Progenitor cell of endocrine pancreas (in vitro differentiated cells): ENCODE measurements at regions not wholly inside any gene's neighbourhood (a gene's known extent, or its start where the extent isn't known, plus 50 kb on each side); places are given as distances from the start of the nearest gene placed in this dataset.

ENCODE experiments used
- DNase-seq: peaks from one replicate; pipeline ENCODE4 v3.0.0; 2021; ENCODE audit warnings: low spot score; ENCODE audit not compliant: unreplicated experiment
- H3K27ac Mint-ChIP-seq: 2 replicates; pipeline ENCODE4 v1.8.0; 2021; ENCODE audit warnings: mild to moderate bottlenecking, moderate library complexity, mixed read lengths
- H3K27me3 Mint-ChIP-seq: 2 replicates; pipeline ENCODE4 v1.8.0; 2021; ENCODE audit warnings: mixed read lengths
- H3K36me3 Mint-ChIP-seq: 2 replicates; pipeline ENCODE4 v1.8.0; 2022; ENCODE audit warnings: mixed read lengths; ENCODE audit not compliant: insufficient read depth
- H3K4me1 Mint-ChIP-seq: 2 replicates; pipeline ENCODE4 v1.8.0; 2021; ENCODE audit warnings: low read depth, mixed read lengths
- H3K4me3 Mint-ChIP-seq: 2 replicates; pipeline ENCODE4 v1.8.0; 2021; ENCODE audit warnings: low read depth, mild to moderate bottlenecking, moderate library complexity, mixed read lengths
- H3K9me3 Mint-ChIP-seq: 2 replicates; pipeline ENCODE4 v1.8.0; 2021; ENCODE audit warnings: low read depth, mixed read lengths
- TF ChIP-seq, protein P1 (sequence below): fragments of 200-600 bp; sonication (generic); IDR thresholded peaks from one replicate; pipeline ENCODE4 v1.5.0; 2021; ENCODE audit warnings: antibody characterized with exemption, mild to moderate bottlenecking; ENCODE audit not compliant: unreplicated experiment

DNA sequence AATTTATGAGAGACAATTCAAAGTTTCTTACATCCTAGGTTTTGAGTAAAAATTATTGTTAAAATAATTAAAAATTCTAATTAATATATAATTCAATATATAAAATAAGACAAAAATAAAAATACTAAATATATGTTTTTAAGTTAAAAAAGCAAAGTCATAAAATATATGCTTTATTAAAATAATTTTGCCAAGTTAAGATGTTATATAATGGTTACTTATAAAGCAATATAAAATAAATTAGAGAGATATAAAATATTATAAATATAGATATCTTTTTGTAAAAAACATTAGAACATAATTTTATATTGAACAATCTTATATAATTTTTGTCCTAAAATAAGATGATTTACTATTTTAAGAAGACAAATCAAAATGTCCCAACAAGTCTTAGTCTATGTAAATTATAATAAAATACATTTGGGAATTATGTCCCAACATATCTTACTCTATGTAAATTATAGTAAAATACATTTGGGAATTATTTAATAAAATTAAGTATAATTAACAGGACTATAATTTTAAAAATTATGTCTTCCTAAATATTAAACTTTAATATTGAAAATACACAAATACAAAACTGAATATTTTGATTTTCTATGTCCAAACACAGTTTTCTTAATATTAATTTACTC is 67.7 kb upstream of the TOP3B start:
- H3K4me3 Mint-ChIP-seq = no peak overlapping the region
- H3K4me1 Mint-ChIP-seq = peaks cover 5% of the 10 kb centered on the region
- TF ChIP-seq, protein P1, sequence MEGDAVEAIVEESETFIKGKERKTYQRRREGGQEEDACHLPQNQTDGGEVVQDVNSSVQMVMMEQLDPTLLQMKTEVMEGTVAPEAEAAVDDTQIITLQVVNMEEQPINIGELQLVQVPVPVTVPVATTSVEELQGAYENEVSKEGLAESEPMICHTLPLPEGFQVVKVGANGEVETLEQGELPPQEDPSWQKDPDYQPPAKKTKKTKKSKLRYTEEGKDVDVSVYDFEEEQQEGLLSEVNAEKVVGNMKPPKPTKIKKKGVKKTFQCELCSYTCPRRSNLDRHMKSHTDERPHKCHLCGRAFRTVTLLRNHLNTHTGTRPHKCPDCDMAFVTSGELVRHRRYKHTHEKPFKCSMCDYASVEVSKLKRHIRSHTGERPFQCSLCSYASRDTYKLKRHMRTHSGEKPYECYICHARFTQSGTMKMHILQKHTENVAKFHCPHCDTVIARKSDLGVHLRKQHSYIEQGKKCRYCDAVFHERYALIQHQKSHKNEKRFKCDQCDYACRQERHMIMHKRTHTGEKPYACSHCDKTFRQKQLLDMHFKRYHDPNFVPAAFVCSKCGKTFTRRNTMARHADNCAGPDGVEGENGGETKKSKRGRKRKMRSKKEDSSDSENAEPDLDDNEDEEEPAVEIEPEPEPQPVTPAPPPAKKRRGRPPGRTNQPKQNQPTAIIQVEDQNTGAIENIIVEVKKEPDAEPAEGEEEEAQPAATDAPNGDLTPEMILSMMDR = no peak
- H3K36me3 Mint-ChIP-seq = no peaks in the 10 kb centered on the region
- DNase-seq = no peak
- H3K27ac Mint-ChIP-seq = no peak overlapping the region
- H3K27me3 Mint-ChIP-seq = peaks cover 49% of the 10 kb centered on the region
- H3K9me3 Mint-ChIP-seq = peaks cover 12% of the 10 kb centered on the region

DNA sequence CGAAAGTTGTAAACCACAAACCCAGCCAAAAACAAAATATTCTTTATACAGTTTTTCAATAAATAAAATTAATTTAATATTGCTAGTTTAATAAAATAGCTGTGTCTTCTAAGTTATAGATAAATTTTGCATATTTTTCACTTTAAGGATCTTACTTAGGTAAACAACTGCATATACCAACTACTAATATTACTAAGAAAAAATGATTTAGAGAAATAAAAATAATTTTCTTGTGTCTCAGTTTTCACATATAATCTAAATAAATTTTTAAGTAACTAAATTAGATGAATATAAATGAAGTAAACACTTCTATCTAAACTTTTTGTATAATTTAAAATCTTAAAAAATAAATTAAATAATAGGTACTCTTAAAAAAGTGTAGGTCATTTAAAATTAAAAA is 67.1 kb upstream of the TOP3B start:
- Mint-ChIP-seq H3K9me3 (peaks cover 12% of the 10 kb centered on the region), H3K36me3 (no peaks in the 10 kb centered on the region), H3K27ac (no peak overlapping the region), H3K4me3 (no peak overlapping the region), H3K27me3 (peaks cover 50% of the 10 kb centered on the region), H3K4me1 (peaks cover 5% of the 10 kb centered on the region)
- TF ChIP-seq, protein P1 = no peak
- no peak for DNase-seq

DNA sequence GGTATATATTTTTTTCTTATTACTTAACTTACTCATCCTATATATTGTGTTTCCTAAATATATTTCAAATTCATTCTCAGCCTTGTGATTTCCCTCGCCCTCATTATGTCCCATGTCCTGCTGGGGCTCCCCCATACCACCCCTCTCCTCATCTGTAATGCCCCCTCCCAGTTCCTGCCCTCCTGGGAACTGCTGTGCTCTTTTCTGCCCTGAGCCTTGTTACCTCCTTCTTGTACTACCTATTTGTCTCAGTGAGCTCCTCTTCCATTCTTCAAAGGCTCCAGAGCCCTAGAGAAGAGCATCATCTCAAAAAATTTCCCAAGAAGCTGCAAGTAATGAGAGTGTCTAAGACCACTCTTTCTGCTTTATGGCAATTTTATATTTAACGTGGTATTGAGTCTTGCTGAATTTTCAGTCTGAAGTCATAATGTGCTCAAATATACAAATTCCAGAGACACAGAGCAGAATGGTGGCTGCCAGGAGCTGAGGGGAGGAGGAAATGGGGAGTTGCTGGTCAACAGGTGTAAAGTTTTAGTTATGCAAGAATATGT is 66.5 kb upstream of the TOP3B start:
- peaks cover 5% of the 10 kb centered on the region for H3K4me1 Mint-ChIP-seq
- TF ChIP-seq, protein P1 = no peak
- H3K27ac Mint-ChIP-seq = no peak overlapping the region
- H3K27me3 Mint-ChIP-seq = peaks cover 50% of the 10 kb centered on the region
- H3K9me3 Mint-ChIP-seq = peaks cover 6% of the 10 kb centered on the region
- no peak overlapping the region for H3K4me3 Mint-ChIP-seq
- DNase-seq = no peak
- no peaks in the 10 kb centered on the region for H3K36me3 Mint-ChIP-seq

DNA sequence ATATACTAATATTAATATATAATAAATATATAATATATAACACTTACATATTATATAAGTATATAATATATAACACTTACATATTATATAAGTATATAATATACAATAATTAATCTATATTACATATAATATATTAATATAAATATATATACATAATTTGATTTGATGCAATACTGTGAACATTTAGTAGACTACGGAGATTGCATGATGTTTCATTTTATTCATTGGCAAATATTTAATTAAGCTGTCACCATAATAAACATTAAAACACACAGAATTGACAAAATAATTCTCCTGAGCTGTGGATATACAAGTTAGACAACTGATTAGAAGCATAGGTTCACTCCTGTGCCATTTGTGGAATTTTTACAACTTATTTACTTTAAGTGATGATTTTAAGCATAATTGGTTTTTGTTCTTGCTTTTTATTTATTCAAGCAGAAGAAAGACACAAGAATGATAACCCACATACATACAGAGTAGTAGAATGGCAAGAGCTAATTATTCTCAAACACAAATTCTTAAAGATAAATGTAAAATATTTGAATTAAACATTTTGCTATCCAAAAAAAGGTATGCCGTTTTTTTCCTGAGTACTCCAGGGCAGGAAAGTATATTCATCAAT is 65.8 kb upstream of the TOP3B start:
- Mint-ChIP-seq H3K27me3 (peaks cover 51% of the 10 kb centered on the region), H3K4me3 (no peak overlapping the region), H3K9me3 (peaks cover 4% of the 10 kb centered on the region), H3K36me3 (no peaks in the 10 kb centered on the region), H3K4me1 (peaks cover 5% of the 10 kb centered on the region), H3K27ac (no peak overlapping the region)
- DNase-seq = no peak
- TF ChIP-seq, protein P1 = no peak

DNA sequence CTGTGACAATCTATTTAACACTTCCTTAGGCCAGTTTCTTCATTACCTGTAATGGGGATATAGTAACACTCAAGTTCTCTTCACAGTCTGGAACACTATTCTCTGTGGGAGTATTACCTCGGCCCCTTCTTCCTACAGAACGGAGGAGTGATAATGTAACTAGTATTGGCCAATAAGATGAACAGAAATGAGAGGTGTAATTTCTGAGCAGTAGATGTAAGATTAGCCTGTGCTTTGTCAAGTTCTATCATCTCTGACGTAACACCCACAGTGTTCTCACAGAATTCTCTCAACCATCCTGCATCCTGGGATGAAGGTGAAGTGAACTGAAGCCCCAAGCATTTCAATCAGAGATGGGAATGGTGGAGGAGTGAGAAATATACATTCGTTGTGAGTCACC is 65.2 kb upstream of the TOP3B start:
- H3K36me3 Mint-ChIP-seq = no peaks in the 10 kb centered on the region
- DNase-seq = no peak
- TF ChIP-seq, protein P1 = no peak
- H3K27ac Mint-ChIP-seq = no peak overlapping the region
- H3K9me3 Mint-ChIP-seq = no peaks in the 10 kb centered on the region
- peaks cover 5% of the 10 kb centered on the region for H3K4me1 Mint-ChIP-seq
- H3K27me3 Mint-ChIP-seq = peaks cover 51% of the 10 kb centered on the region
- no peak overlapping the region for H3K4me3 Mint-ChIP-seq
